UCSD-AML1 (cell line): ENCODE measurements at regions not wholly inside any gene's neighbourhood (a gene's known extent, or its start where the extent isn't known, plus 50 kb on each side); places are given as distances from the start of the nearest gene placed in this dataset.

Experiments
- DNase-seq: peaks from one replicate; lab custom pipeline; 2025; ENCODE audit not compliant: unreplicated experiment; lab: John Stamatoyannopoulos, UW

- no peak for DNase-seq
Observed at GRCh38 chr7:126378642-126379041, 874.1 kb downstream of the GRM8 start.

DNA sequence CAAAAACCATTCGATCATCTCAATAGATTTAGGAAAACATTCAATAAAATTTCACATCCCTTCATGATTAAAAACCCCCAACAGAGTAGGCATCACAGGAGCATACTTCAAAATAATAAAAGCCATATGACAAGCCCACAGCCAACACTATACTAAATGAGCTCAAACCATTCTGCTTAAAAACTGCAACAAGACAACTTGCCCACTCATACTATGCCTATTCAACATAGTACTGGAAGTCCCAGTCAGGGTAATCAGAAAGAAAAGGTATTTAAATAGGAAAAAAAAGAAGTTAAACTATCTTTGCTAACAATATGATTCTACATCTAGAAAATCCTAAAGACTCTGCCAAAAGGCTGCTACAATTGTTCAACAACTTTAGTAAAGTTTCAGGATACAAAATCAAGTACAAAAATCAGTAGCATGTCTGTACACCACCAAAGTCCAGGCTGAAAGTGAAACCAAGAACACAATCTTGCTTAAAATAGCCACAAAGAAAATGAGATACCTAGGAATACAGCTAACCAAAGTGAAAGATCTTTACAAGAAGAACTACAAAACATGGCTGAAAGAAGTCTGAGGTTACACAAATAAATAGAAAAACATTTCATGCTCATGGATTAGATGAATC is 882.6 kb downstream of the GRM8 start:
- no peak for DNase-seq

GRCh38 chr7:126362746-126363145 is 890.0 kb downstream of the GRM8 start:
- no peak for DNase-seq

DNA sequence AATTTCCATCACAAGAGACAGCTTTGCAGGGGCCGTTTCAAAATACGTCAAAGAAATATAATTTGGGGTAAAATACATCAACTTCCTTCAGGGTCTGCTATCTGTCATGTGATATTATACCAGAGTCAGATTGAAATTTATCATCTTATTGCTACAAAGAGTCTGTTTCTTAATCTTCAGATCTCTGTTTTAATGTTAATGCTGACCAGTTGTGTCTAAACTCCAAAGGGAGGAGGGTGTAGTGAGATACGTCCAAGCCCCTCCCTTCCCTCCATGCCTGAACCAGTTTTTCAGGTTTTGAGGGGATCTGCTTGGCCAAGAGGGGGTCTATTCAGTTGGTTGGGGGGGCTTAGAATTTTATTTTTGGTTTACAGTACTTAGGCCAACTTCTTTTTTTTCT is 891.6 kb downstream of the GRM8 start:
- no peak for DNase-seq

GRCh38 chr7:126339813-126340212 is 912.9 kb downstream of the GRM8 start:
- no peak for DNase-seq

DNA sequence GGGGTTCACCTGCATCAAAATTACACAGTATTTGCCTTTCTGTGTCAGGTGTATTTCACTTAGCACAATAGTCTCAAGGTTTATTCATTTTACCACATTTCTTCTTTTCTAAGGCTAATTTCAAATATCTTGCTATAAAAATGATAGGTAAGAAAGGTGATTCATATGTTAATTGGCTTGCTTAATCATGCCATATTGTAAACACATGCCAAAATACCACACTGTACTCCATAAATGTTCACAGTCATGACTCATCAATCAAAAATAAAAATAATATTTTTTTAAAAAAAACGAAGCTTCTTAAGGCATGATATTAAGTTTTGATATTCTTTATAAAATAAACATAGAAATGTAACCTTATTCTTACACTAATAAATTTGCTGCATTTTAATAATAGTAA is 947.1 kb downstream of the GRM8 start:
- no peak for DNase-seq

GRCh38 chr7:126303926-126304325 is 948.8 kb downstream of the GRM8 start:
- DNase-seq = no peak

GRCh38 chr7:126302639-126303038 is 950.1 kb downstream of the GRM8 start:
- no peak for DNase-seq

- no peak for DNase-seq
Observed at GRCh38 chr7:126286317-126286716, 966.4 kb downstream of the GRM8 start.

- no peak for DNase-seq
Observed at GRCh38 chr7:126236261-126236660, 1016.5 kb downstream of the GRM8 start.

DNA sequence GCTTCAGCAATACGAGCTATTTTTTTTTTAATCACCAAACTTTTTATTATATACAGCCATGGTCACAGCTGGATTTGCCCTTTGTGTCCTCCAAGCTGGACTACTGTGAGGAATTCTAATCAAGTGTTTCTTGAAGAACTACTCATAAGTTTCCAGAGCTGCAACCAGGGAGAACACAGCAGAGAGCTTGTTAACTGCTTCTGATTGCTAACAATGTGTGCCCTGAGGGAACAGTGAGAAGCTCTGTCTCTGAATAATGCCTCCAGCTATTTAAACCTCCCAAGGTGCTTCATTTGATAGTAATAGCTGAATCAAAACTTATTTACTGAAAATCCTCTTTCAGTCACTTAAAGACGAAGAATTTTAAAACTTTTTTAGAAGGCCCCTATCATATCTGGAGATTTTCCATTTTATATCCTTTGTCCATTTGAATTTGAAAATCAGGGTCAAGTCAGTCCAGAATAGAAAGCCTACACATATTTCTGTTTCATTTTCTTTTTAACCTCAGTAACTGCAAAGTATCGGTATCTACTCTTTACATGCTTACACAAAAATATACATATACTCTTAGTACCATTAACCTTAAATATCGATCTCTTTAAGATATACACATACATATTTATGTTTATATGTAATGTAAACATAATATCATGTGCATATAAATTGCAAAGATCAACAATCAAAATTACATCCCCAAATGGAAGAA is 1024.2 kb downstream of the GRM8 start:
- no peak for DNase-seq

DNA sequence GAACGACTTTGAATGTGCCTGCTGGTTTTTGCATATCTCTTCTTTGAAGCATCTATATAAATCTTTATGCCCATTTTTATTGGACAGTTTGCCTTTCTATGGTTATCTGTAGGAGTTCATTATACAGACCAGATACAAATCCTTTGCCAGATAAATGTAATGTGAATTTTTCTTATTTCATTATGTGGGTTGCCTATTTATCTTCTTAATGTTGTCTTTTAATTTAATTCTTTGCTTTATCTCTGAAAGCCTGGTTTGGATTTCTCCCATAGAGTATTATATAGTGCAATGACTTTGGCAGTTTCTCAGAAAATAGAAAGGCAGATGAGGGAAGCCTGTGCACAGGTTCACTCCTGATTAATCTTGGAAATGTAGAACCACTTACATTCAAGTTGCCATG is 1025.1 kb downstream of the GRM8 start:
- no peak for DNase-seq

DNA sequence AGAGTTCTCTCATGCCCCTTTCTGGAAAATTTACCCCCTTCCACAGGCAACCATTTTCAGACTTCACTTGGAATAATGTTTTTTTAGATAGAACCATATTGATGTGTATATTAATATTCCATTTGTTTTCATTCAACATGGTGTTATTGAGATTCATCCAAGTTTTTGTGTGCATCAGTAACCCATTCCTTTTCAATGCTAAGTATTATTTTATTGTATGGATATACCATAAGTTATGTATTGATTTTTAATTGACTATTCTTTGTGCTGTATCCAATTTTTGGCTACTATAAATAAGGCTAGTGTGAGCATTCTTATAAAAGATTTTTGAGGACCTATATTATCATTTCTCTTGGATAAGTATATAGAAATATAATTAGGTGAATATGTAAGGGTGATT is 1025.7 kb downstream of the GRM8 start:
- no peak for DNase-seq

DNA sequence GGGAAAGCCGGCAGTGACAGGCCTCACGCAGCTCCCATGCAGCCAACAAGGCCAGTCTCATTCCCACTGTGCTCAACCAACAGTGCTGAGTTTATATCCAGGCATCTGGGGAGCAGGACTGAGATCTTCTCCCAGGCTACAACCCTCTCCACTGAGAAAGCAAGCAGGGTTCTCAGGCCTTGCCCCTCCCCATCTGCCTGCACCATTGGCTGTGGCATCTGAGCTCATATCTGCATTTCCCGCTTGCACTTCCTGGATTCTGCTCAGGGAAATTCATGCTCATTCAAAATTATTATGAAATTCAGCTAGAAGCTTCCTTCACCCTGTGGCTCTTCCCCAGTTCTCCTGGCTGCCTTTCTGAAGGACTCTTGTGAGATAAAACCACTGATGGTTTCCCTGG is 1029.0 kb downstream of the GRM8 start:
- no peak for DNase-seq

DNA sequence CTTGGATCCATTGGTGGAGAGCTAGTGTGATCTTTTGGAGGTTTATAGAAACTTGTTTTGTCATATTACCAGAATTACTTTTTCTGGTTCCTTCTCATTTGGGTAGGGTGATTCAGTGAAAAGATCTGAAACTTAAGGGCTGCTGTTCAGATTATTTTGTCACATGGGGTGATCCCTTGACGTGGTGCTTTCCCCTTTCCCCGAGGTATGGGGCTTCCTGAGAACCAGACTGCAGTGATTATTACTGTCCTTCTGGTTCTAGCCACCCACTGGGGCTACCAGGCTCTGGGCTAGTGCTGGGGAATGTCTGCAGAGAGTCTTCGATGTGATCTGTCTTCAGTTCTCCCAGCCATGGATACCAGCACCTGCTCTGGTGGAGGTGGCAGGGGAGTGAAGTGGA is 1030.0 kb downstream of the GRM8 start:
- no peak for DNase-seq

GRCh38 chr7:126215785-126216184 is 1037.0 kb downstream of the GRM8 start:
- no peak for DNase-seq

DNA sequence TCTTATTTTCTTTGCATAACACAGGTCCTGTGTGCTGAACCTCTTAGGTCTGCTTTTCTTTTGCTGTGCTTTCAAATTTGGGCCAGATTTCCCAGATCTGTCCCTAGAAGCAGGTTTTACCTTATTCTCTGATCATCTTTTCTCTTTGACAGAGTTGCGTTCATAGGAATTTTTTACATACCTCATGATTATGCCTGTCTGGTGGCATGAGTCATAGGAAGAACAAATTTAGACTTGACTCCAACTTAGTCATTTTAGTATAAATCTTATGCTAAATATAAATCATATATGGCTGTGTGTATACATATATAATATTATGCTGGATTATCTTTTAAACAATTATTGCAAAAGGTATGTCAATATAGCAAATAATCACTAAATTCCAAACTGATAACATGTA is 1038.9 kb downstream of the GRM8 start:
- no peak for DNase-seq

GRCh38 chr7:126211875-126212274 is 1040.9 kb downstream of the GRM8 start:
- no peak for DNase-seq

DNA sequence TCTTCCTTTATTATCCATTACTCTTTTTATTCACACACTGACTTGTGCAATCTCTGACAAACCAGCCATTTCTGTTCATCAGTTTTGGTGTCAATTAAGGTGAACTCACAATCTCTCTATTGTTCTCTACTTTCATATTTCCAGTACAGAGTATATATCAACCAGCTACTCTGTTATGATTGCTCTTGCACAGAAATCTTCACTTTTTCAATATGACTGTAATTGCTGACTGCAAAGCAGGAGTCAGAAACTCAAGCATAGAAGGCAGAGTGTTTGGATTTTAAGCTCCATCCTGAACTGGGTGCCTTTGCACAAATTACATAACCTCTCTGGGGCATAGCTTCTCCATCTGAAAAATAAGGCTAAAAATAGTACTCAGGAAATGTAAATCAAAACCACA is 1042.0 kb downstream of the GRM8 start:
- no peak for DNase-seq

GRCh38 chr7:126203185-126203584 is 1049.6 kb downstream of the GRM8 start:
- no peak for DNase-seq

DNA sequence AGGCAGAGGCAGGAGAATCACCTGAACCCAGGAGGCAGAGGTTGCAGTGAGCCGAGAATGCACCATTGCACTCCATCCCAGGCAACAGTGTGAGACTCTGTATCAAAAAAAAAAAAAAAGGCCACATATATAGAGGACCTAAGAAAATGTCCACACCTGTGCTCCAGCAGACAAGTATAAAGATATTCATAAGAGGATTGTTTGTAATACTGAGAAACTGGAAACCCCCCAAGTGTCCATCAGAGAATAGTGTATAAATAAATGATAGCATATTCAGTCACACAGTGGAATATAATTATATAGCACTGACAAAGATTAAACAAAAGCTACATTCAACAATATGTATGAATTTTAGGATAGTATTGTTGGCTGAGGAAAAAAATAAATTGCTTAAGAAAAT is 1050.6 kb downstream of the GRM8 start:
- DNase-seq = no peak

DNA sequence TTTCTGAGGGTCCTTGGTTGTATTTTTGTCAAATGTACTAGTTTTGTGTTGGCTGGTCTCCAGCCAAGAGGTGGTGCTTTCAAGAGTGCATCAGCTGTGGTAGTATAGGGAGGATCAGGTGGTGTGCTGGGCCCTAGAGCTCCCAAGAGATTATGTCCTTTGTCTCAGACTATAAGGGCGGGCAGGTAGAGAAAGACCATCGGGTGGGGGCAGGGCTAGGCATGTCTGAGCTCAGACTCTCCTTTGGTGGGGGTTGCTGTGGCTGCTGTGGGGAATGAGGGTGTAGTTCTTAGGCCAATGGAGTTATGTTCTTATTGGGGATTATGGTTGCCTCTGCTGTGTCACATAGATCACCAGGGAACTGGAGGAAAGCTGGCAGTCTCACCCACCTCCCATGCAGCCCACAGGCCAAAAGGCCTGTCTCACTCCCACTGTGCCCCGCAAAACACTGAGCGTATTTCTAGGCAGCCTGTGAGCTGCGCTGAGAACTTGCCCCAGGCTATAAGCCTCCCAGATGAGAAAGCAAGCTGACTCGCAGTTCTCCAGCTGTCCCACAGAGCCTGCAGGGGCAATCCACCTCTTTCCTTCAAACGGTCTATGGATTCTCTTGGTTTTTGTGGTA is 1066.7 kb downstream of the GRM8 start:
- DNase-seq = no peak

- no peak for DNase-seq
Observed at GRCh38 chr7:126179916-126180315, 1072.8 kb downstream of the GRM8 start.
